Sigmoid colon (tissue), 4 donors: ENCODE measurements at regions not wholly inside any gene's neighbourhood (a gene's known extent, or its start where the extent isn't known, plus 50 kb on each side); places are given as distances from the start of the nearest gene placed in this dataset.

Experiments used
- POLR2A ChIP-seq, 2 donors: fragments of 450-650 bp; IDR thresholded peaks; one replicate each; pipeline ENCODE4 v1.6.1; 2016; ENCODE audit warnings: antibody characterized with exemption in 2 of 2, mild to moderate bottlenecking in 2 of 2, moderate library complexity in 2 of 2
- POLR2AphosphoS5 ChIP-seq, 4 donors: sonication (generic); formaldehyde crosslinking; IDR thresholded peaks; one replicate each; pipeline ENCODE4 v1.6.1; 2017; ENCODE audit warnings: antibody characterized with exemption in 4 of 4
- TF ChIP-seq, protein P1 (sequence below), 4 experiments: fragments of 450-650 bp in 3 of 4; fragments of 200-600 bp in 1 of 4; IDR thresholded peaks; one replicate each; pipeline ENCODE4 v1.5.1; 2016 to 2019; ENCODE audit warnings: antibody characterized with exemption in 4 of 4, mild to moderate bottlenecking in 3 of 4, moderate library complexity in 2 of 4

DNA sequence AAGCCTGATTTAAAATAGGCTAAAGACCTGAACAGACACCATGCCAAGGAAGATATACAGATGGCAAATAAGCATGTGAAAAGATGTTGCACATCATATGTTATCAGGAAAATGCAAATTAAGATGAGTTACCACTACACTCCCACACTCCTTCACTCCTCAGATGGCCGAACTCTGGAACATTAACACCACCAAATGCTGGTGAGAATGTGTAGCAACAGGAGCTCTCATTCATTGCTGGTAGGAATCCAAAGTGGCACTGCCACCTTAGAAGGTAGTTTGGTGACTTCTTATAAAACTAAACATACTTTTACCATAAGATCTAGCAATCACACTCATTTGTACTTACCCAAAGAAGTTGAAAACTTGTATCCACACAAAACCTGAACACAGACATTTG, 2047.3 kb downstream of the LRRC4C start:
- TF ChIP-seq, protein P1, sequence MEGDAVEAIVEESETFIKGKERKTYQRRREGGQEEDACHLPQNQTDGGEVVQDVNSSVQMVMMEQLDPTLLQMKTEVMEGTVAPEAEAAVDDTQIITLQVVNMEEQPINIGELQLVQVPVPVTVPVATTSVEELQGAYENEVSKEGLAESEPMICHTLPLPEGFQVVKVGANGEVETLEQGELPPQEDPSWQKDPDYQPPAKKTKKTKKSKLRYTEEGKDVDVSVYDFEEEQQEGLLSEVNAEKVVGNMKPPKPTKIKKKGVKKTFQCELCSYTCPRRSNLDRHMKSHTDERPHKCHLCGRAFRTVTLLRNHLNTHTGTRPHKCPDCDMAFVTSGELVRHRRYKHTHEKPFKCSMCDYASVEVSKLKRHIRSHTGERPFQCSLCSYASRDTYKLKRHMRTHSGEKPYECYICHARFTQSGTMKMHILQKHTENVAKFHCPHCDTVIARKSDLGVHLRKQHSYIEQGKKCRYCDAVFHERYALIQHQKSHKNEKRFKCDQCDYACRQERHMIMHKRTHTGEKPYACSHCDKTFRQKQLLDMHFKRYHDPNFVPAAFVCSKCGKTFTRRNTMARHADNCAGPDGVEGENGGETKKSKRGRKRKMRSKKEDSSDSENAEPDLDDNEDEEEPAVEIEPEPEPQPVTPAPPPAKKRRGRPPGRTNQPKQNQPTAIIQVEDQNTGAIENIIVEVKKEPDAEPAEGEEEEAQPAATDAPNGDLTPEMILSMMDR (IDR thresholded peaks at IDR 0.05), result no peak
- TF ChIP-seq POLR2AphosphoS5 (IDR thresholded peaks at IDR 0.05) (no peak), POLR2A (IDR thresholded peaks at IDR 0.05) (no peak)
